Sigmoid colon (tissue), 6 donors: ENCODE measurements at regions not wholly inside any gene's neighbourhood (a gene's known extent, or its start where the extent isn't known, plus 50 kb on each side); places are given as distances from the start of the nearest gene placed in this dataset.

Experiments
- DNase-seq: peaks from one replicate; pipeline ENCODE4 v3.0.0-alpha.2; 2019
- H3K27ac ChIP-seq, 4 donors: fragments of 200-600 bp; sonication (generic); one replicate each; pipeline ENCODE4 v1.5.1; 2016 to 2019; ENCODE audit warnings: mild to moderate bottlenecking in 1 of 4
- H3K27me3 ChIP-seq, 3 donors: fragments of 200-600 bp; sonication (generic); one replicate each; pipeline ENCODE4 v1.5.1; 2019; ENCODE audit warnings: mild to moderate bottlenecking in 1 of 3
- H3K36me3 ChIP-seq, 4 donors: fragments of 200-600 bp; sonication (generic); one replicate each; pipeline ENCODE4 v1.5.1; 2016 to 2019
- H3K4me1 ChIP-seq, 4 donors: fragments of 200-600 bp; sonication (generic); one replicate each; pipeline ENCODE4 v1.5.1; 2017 to 2019
- H3K4me3 ChIP-seq, 4 donors: fragments of 200-600 bp; sonication (generic); one replicate each; pipeline ENCODE4 v1.5.1; 2017 to 2019; ENCODE audit warnings: mild to moderate bottlenecking in 2 of 4, moderate library complexity in 1 of 4
- H3K9me3 ChIP-seq, 4 donors: fragments of 200-600 bp in 3 of 4; sonication (generic) in 3 of 4; one replicate each; pipeline versions ENCODE4 v1.5.1 to v1.6.1; 2013 to 2019
- CTCF ChIP-seq, 4 experiments: fragments of 450-650 bp in 3 of 4; fragments of 200-600 bp in 1 of 4; IDR thresholded peaks; one replicate each; pipeline ENCODE4 v1.5.1; 2016 to 2019; ENCODE audit warnings: antibody characterized with exemption in 4 of 4, mild to moderate bottlenecking in 3 of 4, moderate library complexity in 2 of 4
- EP300 ChIP-seq, 4 donors: sonication (generic); formaldehyde crosslinking; IDR thresholded peaks; one replicate each; pipeline ENCODE4 v1.6.1; 2017; ENCODE audit warnings: antibody characterized with exemption in 4 of 4
- POLR2A ChIP-seq, 2 donors: fragments of 450-650 bp; IDR thresholded peaks; one replicate each; pipeline ENCODE4 v1.6.1; 2016; ENCODE audit warnings: antibody characterized with exemption in 2 of 2, mild to moderate bottlenecking in 2 of 2, moderate library complexity in 2 of 2
- POLR2AphosphoS5 ChIP-seq, 4 donors: sonication (generic); formaldehyde crosslinking; IDR thresholded peaks; one replicate each; pipeline ENCODE4 v1.6.1; 2017; ENCODE audit warnings: antibody characterized with exemption in 4 of 4
- WGBS, 2 donors: extraction: QIAGEN DNeasy Blood & Tissue Kit; methylation state at CpG; one replicate each; pipeline ENCODE4 v1.1.7; 2013; 5-methylcytosine and 5-hydroxymethylcytosine counted together
- intact Hi-C: fragments of 100-400 bp; cut with DNase I; formaldehyde crosslinking; loops from one replicate; pipeline ENCODE4 v1.15.1; 2023
- donor health status: healthy with polysubstance abuse.
- donor health status: healthy.

DNA sequence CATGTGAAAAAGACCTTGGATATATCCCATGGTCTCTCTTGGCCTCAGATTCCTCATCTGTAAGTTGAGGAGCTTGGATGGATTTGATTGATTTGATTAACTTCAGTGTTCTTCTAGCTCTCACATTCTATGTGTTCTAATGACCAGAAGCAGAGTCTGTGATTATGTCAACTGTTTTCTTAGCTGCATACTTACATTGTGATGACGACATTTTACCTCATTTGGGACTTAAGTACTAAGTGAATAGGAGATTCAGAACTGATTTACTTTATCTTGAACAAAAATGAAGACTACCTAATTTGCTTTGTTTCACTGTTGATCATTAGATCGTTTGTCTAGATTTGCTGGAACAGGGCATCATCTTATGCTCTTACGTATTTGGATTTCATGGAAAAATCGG is 427.7 kb downstream of the SH3GL2 start:
- TF ChIP-seq EP300 (IDR thresholded peaks at IDR 0.05) (no peak), CTCF (IDR thresholded peaks at IDR 0.05) (no peak), POLR2AphosphoS5 (IDR thresholded peaks at IDR 0.05) (no peak), POLR2A (IDR thresholded peaks at IDR 0.05) (no peak)
- DNase-seq = no peak
- Histone ChIP-seq H3K36me3 (no peaks in the 10 kb centered on the region), H3K9me3 (no peaks in the 10 kb centered on the region), H3K27me3 (no peaks in the 10 kb centered on the region), H3K4me1 (no peaks in the 10 kb centered on the region), H3K4me3 (no peak overlapping the region), H3K27ac (no peak overlapping the region)
- WGBS, 2 donors = 91 to 92% methylated on average over 4 of the region's 4 CpGs
- intact Hi-C loops = no loop called here

- Histone ChIP-seq H3K4me3 (no peak overlapping the region), H3K9me3 (no peaks in the 10 kb centered on the region), H3K27ac (no peak overlapping the region), H3K4me1 (no peaks in the 10 kb centered on the region), H3K27me3 (no peaks in the 10 kb centered on the region), H3K36me3 (no peaks in the 10 kb centered on the region)
- intact Hi-C loops = no loop called here
- no peak for DNase-seq
- TF ChIP-seq CTCF (IDR thresholded peaks at IDR 0.05) = no peak
- no peak for TF ChIP-seq POLR2A (IDR thresholded peaks at IDR 0.05)
- no peak for TF ChIP-seq POLR2AphosphoS5 (IDR thresholded peaks at IDR 0.05)
Measured at GRCh38 chr9:18007621-18008020, 428.8 kb downstream of the SH3GL2 start.

DNA sequence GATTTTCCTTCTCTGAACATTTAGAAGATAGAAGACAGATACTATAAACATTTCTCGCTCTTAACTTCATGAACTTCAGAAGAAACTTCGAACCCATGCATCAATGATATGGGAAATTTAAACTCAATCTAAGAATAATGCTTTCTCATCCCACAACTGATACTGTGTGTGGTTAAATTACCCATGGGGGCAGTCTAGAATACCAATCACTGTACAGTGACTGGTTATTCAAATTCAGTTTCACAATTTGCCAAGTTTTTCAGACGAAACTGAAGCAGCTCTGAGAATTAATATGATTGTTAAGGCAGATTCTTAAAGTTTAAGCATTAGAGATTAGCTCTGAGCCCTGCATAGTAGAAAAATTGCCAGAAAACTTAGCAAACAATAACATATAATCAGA is 431.0 kb downstream of the SH3GL2 start:
- no peak for DNase-seq
- H3K27ac ChIP-seq = no peak overlapping the region
- H3K36me3 ChIP-seq = no peaks in the 10 kb centered on the region
- H3K4me1 ChIP-seq = no peaks in the 10 kb centered on the region
- no peak for TF ChIP-seq POLR2A (IDR thresholded peaks at IDR 0.05)
- no peak for TF ChIP-seq CTCF (IDR thresholded peaks at IDR 0.05)
- no peak for TF ChIP-seq POLR2AphosphoS5 (IDR thresholded peaks at IDR 0.05)
- no peak for TF ChIP-seq EP300 (IDR thresholded peaks at IDR 0.05)
- H3K9me3 ChIP-seq = no peaks in the 10 kb centered on the region
- 73 to 87% methylated on average over 3 of the region's 3 CpGs for WGBS, 2 donors
- intact Hi-C loops = loop anchor here (10.0 kb wide), 1 partner anchor 195 kb away; no protein-coding TSS in a partner anchor
- H3K27me3 ChIP-seq = no peaks in the 10 kb centered on the region
- no peak overlapping the region for H3K4me3 ChIP-seq

- intact Hi-C loops = loop anchor here (10.0 kb wide), 1 partner anchor 196 kb away; no protein-coding TSS in a partner anchor
- Histone ChIP-seq H3K4me3 (no peak overlapping the region), H3K27me3 (no peaks in the 10 kb centered on the region), H3K27ac (no peak overlapping the region), H3K4me1 (no peaks in the 10 kb centered on the region), H3K36me3 (no peaks in the 10 kb centered on the region), H3K9me3 (no peaks in the 10 kb centered on the region)
- no peak for DNase-seq
- TF ChIP-seq POLR2AphosphoS5 (IDR thresholded peaks at IDR 0.05) = no peak
- WGBS, 2 donors = 90 to 97% methylated on average over 5 of the region's 5 CpGs
Measured at GRCh38 chr9:18010492-18010891, 431.6 kb downstream of the SH3GL2 start.

GRCh38 chr9:18012170-18012569 is 433.3 kb downstream of the SH3GL2 start:
- no peaks in the 10 kb centered on the region for H3K9me3 ChIP-seq
- WGBS, 2 donors = 86 to 89% methylated on average over 4 of the region's 4 CpGs
- H3K36me3 ChIP-seq = no peaks in the 10 kb centered on the region
- H3K27ac ChIP-seq = no peak overlapping the region
- intact Hi-C loops = loop anchor here (10.0 kb wide), 1 partner anchor 197 kb away; no protein-coding TSS in a partner anchor
- no peaks in the 10 kb centered on the region for H3K27me3 ChIP-seq
- DNase-seq = no peak
- H3K4me1 ChIP-seq = no peaks in the 10 kb centered on the region
- no peak overlapping the region for H3K4me3 ChIP-seq
- TF ChIP-seq CTCF (IDR thresholded peaks at IDR 0.05) (no peak), POLR2AphosphoS5 (IDR thresholded peaks at IDR 0.05) (no peak), EP300 (IDR thresholded peaks at IDR 0.05) (no peak), POLR2A (IDR thresholded peaks at IDR 0.05) (no peak)
